ENCODE measurements at regions not wholly inside any gene's neighbourhood (a gene's known extent, or its start where the extent isn't known, plus 50 kb on each side); places are given as distances from the start of the nearest gene placed in this dataset.

DNA sequence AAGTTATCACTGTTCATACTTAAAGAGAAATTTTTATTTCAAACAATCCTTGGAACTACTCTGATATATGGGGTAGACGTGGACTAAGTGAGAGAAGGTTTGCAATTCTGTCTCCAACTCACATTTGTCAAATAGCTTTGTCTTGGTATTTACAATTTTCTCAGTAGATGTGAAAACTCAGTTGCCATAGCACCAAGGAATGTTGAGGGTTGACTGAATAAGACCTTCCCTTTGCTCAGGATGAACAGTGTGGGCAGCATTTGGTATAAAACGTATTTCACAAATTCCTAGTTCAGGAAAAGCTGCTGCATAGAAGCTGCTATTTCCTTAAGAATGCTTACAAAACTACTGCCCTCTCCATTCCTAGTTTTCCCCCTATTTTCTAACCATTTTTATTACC lies 399.5 kb downstream of the NKX6-1 start:
- Histone ChIP-seq H3K36me3 (ENCODE audit: control insufficient read depth in 4 of 4, insufficient read depth in 3 of 4, low read depth in 1 of 4, low read length in 3 of 4) (no peaks in the 10 kb centered on the region), H3K9ac (ENCODE audit: low read depth in 1 of 2, low read length in 2 of 2) (no peak overlapping the region), H3K4me1 (ENCODE audit: control insufficient read depth in 4 of 4, insufficient read depth in 4 of 4, low read length in 3 of 4) (no peaks in the 10 kb centered on the region), H3K27ac (ENCODE audit: low read depth in 1 of 2, low read length in 2 of 2) (no peak overlapping the region), H3K4me3 (ENCODE audit: low read depth in 1 of 3, low read length in 3 of 3) (no peak overlapping the region), H3K27me3 (ENCODE audit: control insufficient read depth in 4 of 4, insufficient read depth in 4 of 4, low read length in 3 of 4) (peaks cover 0 to 3% (median 0%) of the 10 kb centered on the region in 4 donors), H3K9me3 (ENCODE audit: control insufficient read depth in 4 of 4, low read length in 3 of 4) (no peaks in the 10 kb centered on the region)
- no peak for DNase-seq (ENCODE audit: low spot score)
- TF ChIP-seq RAD21 (IDR thresholded peaks at IDR 0.05) (no peak), EGR1 (IDR thresholded peaks at IDR 0.05; ENCODE audit: low read depth in 2 of 2) (no peak)
- TF ChIP-seq, protein P1, sequence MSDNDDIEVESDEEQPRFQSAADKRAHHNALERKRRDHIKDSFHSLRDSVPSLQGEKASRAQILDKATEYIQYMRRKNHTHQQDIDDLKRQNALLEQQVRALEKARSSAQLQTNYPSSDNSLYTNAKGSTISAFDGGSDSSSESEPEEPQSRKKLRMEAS (IDR thresholded peaks at IDR 0.05): no peak
- WGBS: 49% methylated on average over 2 of the region's 2 CpGs

DNA sequence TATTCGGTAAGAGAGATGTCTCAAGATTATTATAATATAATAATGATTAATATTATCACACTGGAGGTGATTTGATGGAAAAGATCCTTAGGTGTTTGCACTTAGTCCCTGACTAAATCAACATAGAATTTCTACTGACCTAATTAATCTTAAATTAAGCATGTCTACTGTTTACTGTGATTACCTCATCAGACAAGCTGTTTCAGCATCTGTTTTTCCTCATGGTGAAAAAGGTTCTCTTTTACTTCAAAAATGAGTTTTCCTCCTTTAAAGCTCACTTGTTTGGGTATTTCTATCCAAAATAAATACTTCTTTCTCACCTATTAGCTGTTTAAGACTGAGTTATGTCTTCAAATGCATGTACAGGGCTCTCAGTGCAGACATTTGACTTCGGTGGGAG lies 407.8 kb downstream of the NKX6-1 start:
- Histone ChIP-seq H3K9me3 (ENCODE audit: control insufficient read depth in 4 of 4, low read length in 3 of 4) (no peaks in the 10 kb centered on the region), H3K4me1 (ENCODE audit: control insufficient read depth in 4 of 4, insufficient read depth in 4 of 4, low read length in 3 of 4) (no peaks in the 10 kb centered on the region), H3K27me3 (ENCODE audit: control insufficient read depth in 4 of 4, insufficient read depth in 4 of 4, low read length in 3 of 4) (no peaks in the 10 kb centered on the region), H3K9ac (ENCODE audit: low read depth in 1 of 2, low read length in 2 of 2) (no peak overlapping the region), H3K27ac (ENCODE audit: low read depth in 1 of 2, low read length in 2 of 2) (no peak overlapping the region), H3K36me3 (ENCODE audit: control insufficient read depth in 4 of 4, insufficient read depth in 3 of 4, low read depth in 1 of 4, low read length in 3 of 4) (no peaks in the 10 kb centered on the region), H3K4me3 (ENCODE audit: low read depth in 1 of 3, low read length in 3 of 3) (no peak overlapping the region)
- no peak for TF ChIP-seq HNF4A (conservative IDR thresholded peaks at IDR 0.05)
- no peak for TF ChIP-seq FOXA2 (IDR thresholded peaks at IDR 0.05)
- no peak for TF ChIP-seq JUND (IDR thresholded peaks at IDR 0.05)
- no peak for TF ChIP-seq HNF4G (IDR thresholded peaks at IDR 0.05)
- no peak for TF ChIP-seq FOXA1 (IDR thresholded peaks at IDR 0.05)
- no peak for TF ChIP-seq RXRA (IDR thresholded peaks at IDR 0.05)
- TF ChIP-seq NR2F2 (IDR thresholded peaks at IDR 0.05): no peak
- TF ChIP-seq, protein P1 (IDR thresholded peaks at IDR 0.05): no peak
- WGBS: 55% methylated on average over 2 of the region's 2 CpGs
- no peak for DNase-seq (ENCODE audit: low spot score)

DNA sequence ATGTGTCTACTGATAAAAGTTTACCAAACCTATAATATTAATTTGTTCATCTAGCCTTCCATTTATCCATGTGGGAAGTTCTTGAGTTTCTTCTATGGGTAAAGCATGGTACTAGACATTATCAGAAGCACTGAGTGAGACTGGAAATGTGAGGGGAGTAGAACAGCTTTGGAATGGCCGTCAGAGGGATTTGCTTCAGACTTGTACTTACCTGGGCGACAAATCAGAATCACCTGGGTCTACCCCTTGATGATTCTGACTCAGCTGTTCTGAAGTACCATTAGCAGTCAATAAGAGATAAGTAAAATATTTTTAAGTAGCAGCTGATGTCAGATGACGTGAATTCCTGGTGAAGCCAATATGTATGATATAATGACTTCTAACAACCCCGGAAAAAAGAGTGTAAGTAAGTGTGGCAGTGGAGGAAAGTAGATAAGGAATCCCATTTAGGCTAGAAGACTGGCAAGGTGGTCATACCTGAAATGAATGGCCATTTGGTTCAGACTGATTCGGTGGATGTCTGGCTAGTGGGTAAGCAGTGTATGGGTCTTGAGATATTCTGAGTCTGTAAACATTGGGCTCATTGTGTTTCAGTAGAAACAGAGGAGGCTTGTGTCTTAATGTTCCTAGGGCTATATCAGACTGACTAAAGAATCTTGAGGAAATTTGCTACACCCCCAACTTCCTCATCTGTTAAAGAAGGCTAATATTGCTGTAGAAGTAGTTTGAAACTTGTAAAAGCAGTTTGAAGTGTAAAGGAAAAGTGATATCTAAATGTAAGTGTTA lies 409.2 kb downstream of the NKX6-1 start:
- no peaks in the 10 kb centered on the region for H3K36me3 ChIP-seq (ENCODE audit: control insufficient read depth in 4 of 4, insufficient read depth in 3 of 4, low read depth in 1 of 4, low read length in 3 of 4)
- no peaks in the 10 kb centered on the region for H3K9me3 ChIP-seq (ENCODE audit: control insufficient read depth in 4 of 4, low read length in 3 of 4)
- H3K9ac ChIP-seq (ENCODE audit: low read depth in 1 of 2, low read length in 2 of 2): no peak overlapping the region
- no peaks in the 10 kb centered on the region for H3K4me1 ChIP-seq (ENCODE audit: control insufficient read depth in 4 of 4, insufficient read depth in 4 of 4, low read length in 3 of 4)
- TF ChIP-seq, protein P2, sequence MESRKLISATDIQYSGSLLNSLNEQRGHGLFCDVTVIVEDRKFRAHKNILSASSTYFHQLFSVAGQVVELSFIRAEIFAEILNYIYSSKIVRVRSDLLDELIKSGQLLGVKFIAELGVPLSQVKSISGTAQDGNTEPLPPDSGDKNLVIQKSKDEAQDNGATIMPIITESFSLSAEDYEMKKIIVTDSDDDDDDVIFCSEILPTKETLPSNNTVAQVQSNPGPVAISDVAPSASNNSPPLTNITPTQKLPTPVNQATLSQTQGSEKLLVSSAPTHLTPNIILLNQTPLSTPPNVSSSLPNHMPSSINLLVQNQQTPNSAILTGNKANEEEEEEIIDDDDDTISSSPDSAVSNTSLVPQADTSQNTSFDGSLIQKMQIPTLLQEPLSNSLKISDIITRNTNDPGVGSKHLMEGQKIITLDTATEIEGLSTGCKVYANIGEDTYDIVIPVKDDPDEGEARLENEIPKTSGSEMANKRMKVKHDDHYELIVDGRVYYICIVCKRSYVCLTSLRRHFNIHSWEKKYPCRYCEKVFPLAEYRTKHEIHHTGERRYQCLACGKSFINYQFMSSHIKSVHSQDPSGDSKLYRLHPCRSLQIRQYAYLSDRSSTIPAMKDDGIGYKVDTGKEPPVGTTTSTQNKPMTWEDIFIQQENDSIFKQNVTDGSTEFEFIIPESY (IDR thresholded peaks at IDR 0.05): no peak
- TF ChIP-seq YY1 (IDR thresholded peaks at IDR 0.05) (no peak), RXRA (IDR thresholded peaks at IDR 0.05) (no peak), NR2F2 (IDR thresholded peaks at IDR 0.05) (no peak), JUND (IDR thresholded peaks at IDR 0.05) (no peak), EGR1 (IDR thresholded peaks at IDR 0.05; ENCODE audit: low read depth in 2 of 2) (no peak), SP1 (IDR thresholded peaks at IDR 0.05) (no peak), FOXA2 (IDR thresholded peaks at IDR 0.05) (no peak), RAD21 (IDR thresholded peaks at IDR 0.05) (no peak), HNF4A (conservative IDR thresholded peaks at IDR 0.05) (no peak), GABPA (IDR thresholded peaks at IDR 0.05 in 1 of 2, conservative IDR thresholded peaks at IDR 0.05 in 1 of 2) (no peak), FOXA1 (IDR thresholded peaks at IDR 0.05) (no peak)
- TF ChIP-seq, protein P1 (IDR thresholded peaks at IDR 0.05): no peak
- TF ChIP-seq, protein P3, sequence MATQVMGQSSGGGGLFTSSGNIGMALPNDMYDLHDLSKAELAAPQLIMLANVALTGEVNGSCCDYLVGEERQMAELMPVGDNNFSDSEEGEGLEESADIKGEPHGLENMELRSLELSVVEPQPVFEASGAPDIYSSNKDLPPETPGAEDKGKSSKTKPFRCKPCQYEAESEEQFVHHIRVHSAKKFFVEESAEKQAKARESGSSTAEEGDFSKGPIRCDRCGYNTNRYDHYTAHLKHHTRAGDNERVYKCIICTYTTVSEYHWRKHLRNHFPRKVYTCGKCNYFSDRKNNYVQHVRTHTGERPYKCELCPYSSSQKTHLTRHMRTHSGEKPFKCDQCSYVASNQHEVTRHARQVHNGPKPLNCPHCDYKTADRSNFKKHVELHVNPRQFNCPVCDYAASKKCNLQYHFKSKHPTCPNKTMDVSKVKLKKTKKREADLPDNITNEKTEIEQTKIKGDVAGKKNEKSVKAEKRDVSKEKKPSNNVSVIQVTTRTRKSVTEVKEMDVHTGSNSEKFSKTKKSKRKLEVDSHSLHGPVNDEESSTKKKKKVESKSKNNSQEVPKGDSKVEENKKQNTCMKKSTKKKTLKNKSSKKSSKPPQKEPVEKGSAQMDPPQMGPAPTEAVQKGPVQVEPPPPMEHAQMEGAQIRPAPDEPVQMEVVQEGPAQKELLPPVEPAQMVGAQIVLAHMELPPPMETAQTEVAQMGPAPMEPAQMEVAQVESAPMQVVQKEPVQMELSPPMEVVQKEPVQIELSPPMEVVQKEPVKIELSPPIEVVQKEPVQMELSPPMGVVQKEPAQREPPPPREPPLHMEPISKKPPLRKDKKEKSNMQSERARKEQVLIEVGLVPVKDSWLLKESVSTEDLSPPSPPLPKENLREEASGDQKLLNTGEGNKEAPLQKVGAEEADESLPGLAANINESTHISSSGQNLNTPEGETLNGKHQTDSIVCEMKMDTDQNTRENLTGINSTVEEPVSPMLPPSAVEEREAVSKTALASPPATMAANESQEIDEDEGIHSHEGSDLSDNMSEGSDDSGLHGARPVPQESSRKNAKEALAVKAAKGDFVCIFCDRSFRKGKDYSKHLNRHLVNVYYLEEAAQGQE (IDR thresholded peaks at IDR 0.05): no peak
- TF ChIP-seq, protein P4, sequence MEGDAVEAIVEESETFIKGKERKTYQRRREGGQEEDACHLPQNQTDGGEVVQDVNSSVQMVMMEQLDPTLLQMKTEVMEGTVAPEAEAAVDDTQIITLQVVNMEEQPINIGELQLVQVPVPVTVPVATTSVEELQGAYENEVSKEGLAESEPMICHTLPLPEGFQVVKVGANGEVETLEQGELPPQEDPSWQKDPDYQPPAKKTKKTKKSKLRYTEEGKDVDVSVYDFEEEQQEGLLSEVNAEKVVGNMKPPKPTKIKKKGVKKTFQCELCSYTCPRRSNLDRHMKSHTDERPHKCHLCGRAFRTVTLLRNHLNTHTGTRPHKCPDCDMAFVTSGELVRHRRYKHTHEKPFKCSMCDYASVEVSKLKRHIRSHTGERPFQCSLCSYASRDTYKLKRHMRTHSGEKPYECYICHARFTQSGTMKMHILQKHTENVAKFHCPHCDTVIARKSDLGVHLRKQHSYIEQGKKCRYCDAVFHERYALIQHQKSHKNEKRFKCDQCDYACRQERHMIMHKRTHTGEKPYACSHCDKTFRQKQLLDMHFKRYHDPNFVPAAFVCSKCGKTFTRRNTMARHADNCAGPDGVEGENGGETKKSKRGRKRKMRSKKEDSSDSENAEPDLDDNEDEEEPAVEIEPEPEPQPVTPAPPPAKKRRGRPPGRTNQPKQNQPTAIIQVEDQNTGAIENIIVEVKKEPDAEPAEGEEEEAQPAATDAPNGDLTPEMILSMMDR (IDR thresholded peaks at IDR 0.05; ENCODE audit: low read depth, low read length, missing input control): no peak
- no peak for DNase-seq (ENCODE audit: low spot score)
- no peak overlapping the region for H3K27ac ChIP-seq (ENCODE audit: low read depth in 1 of 2, low read length in 2 of 2)
- no peak overlapping the region for H3K4me3 ChIP-seq (ENCODE audit: low read depth in 1 of 3, low read length in 3 of 3)
- WGBS: 76% methylated on average over 5 of the region's 5 CpGs
- no peaks in the 10 kb centered on the region for H3K27me3 ChIP-seq (ENCODE audit: control insufficient read depth in 4 of 4, insufficient read depth in 4 of 4, low read length in 3 of 4)
